Skin epidermis (tissue), 12 donors: ENCODE measurements at regions not wholly inside any gene's neighbourhood (a gene's known extent, or its start where the extent isn't known, plus 50 kb on each side); places are given as distances from the start of the nearest gene placed in this dataset.

Source experiments
- H3K27ac ChIP-seq, 21 experiments: fragments of 200-600 bp; sonication (generic) in 11 of 21; one replicate each; pipeline ENCODE4 v1.5.0; 2020; ENCODE audit warnings: mild to moderate bottlenecking in 3 of 21, inconsistent platforms in 2 of 21, moderate library complexity in 2 of 21
- H3K4me3 ChIP-seq, 7 experiments: fragments of 200-600 bp; sonication (generic) in 2 of 7; one replicate each; pipeline ENCODE4 v1.5.0; 2020; ENCODE audit warnings: inconsistent platforms in 2 of 7, mild to moderate bottlenecking in 2 of 7, moderate library complexity in 1 of 7

DNA sequence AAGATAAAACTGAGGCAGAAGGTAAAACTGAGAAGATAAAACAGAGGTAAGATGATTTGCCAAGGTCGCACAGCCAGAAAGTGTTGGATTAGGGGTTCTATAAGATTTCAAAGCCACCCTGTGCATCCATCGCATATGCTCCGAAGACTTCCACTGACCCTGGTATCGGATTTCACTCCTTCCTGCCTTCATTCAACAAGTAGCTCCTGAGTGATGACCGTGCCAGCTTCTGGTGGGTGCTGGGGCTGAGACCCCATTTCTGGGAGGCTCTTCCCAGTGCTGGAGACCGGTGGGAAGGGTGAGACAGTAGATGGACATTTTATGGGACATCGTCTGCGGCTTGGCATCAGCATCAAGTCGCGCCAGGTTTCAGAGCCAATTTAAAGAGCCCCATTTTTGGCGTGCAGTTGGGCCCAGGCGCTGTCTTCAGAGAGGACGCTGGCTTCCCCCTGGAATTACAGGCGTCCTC, 53.7 kb upstream of the DAB2IP start:
- peak overlapping the region in 10 of 21 experiments; percentile 33 to 86 (median 77) for H3K27ac ChIP-seq
- peak overlapping the region in 2 of 7 experiments; percentile 52 to 59 for H3K4me3 ChIP-seq

DNA sequence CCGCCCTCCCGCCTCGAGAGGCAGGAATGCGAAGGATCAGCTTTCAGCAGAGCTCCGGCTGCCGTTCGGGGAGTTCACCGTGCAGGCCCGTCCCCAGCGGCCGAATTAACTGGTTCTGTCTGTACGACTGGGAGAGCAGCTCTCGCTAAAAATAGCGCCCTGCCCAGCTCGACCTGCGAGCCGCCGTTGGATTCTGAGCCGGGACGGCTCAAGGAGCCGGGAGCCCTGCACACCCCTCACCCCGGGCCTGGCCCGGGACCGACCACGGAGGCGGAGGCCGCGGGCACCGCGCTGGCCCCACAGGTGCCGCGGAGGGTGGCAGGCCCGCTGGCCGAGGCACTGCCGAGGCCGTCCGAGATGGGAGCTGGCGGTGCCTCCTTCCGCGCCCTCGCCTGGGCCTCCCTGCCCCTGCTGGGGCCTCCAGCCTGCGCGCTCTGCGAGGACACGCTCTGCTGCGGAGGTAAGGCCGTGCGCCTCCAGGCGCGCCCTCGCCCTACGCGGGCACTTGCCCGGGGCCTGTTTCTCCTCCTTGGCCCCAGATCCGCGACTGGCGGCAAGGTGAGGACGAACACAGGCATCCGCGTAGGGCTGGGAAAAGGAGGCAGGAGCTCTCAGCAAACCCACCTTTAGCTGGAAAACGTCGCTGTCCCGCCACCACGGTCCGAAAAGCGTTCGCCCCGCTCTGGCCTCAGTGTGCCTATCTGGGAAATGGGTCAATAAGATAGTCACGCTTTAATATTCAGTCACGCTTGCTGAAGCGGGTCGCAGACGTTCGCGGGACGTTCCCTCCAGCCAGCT, 53.1 kb upstream of the DAB2IP start:
- H3K4me3 ChIP-seq: peak overlapping the region; percentile 37 to 60 (median 46)

DNA sequence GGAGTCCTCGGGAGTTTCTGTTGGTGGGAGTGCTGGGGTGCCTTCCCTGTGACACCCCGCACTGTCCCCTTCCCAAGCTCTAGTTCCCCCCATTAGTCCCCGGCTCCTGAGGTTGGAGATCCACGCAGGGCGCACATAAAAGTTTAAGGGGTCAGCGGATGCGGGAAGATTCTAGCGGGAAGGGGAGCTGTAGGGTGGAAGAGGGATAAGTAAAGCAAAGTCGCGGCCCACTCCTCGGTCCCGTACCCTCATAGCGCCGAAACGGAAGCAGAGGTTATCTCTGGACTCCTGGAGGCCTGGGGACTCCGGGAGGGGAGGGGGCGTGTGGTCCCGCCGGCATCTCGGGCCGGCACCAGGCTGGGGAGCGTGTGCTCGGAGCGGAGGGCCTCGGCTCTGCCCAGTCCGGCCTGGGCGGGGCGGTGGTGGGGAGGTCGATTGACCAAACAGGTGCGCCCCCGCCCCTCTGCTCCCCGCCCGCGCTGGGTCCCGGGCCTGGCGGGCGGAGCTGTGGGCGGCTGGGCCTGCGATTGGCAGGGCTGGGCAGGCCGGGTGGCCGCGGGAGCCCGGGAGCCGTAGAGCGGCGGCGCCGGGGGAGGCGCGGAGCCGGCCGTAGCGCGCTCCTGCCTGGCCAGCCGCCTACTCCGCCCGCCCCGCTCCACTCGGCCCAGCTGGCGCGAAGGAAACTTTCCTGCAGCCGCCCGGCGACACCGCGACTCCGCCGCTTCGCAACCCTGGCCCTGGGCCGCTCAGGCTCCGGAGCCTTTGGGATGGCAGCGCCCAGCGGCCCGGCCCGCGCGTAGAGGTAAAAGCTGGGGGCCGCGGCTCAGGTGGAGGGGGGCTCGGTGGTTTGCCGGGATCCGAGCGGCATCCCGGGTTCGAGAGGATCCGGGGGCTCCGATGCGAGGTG, 52.2 kb upstream of the DAB2IP start:
- peak overlapping the region; percentile 37 to 60 (median 46) for H3K4me3 ChIP-seq
- H3K27ac ChIP-seq: peak overlapping the region in 15 of 21 experiments; percentile 14 to 86 (median 62)

More for the DNA sequence above, 53.1 kb upstream of the DAB2IP start:
- H3K27ac ChIP-seq: peak overlapping the region in 19 of 21 experiments; percentile 32 to 86 (median 63)

DNA sequence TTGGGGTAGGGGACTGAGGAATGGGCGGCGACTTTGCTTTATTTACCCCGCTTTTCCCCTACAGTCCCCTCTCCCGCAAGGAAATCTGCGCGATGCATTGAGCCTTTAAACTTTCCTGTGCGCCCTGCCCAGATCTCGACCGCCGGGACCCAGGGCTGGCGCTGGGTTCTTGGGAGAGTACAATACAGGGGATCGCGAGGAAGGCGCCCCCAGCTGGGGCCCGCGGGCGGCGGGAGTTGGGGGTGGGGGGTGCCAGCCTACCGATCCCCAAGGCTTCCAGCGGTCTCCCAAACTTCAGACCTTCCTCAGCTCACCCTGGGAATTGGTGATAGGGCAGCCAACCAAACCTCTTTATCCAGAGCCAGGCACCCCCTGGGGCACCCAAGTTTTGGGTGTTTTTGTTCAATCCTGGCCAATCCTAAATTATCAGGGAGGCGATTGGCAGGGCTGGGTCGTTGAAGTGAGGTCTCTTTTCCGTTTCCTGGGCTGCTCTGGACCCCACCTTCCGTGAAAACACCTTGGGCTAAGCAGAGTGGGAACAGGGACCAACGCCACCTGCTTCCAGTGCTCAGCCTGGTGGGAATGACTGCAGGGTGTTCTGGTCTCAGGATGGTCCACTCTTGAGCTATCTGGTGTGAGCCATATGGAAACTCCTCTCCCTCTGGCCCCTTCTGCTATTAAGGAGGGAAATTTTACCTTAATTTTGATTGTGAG, 51.4 kb upstream of the DAB2IP start:
- Histone ChIP-seq H3K4me3 (peak overlapping the region; percentile 37 to 60 (median 46)), H3K27ac (peak overlapping the region in 12 of 21 experiments; percentile 14 to 86 (median 75))

DNA sequence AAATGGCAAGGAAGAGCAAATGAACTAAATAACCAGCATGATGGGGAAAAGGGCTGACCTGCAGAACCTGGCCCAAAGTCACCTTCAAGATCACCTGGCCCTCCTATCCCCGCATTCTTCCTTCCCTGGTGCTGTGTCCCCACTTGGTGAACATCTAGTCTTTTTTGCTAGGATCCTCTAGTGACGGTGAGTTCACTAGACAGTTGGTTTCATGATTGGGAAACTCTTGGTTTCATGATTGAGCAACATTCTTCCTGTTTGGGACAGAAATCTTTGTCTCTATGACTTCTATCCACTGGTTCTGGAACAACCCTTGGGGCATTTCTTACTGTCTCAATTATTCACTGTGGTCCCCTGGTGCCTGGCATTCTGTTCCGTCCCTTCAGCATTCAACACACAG, 50.2 kb upstream of the DAB2IP start:
- no peak overlapping the region for H3K27ac ChIP-seq
- no peak overlapping the region for H3K4me3 ChIP-seq
